ENCODE measurements at regions not wholly inside any gene's neighbourhood (a gene's known extent, or its start where the extent isn't known, plus 50 kb on each side); places are given as distances from the start of the nearest gene placed in this dataset.
"Not testable (repeated sequence)": the region's sequence is repeated elsewhere in the genome, so short reads cannot be mapped to it uniquely, and the experiment has no call there.

DNA sequence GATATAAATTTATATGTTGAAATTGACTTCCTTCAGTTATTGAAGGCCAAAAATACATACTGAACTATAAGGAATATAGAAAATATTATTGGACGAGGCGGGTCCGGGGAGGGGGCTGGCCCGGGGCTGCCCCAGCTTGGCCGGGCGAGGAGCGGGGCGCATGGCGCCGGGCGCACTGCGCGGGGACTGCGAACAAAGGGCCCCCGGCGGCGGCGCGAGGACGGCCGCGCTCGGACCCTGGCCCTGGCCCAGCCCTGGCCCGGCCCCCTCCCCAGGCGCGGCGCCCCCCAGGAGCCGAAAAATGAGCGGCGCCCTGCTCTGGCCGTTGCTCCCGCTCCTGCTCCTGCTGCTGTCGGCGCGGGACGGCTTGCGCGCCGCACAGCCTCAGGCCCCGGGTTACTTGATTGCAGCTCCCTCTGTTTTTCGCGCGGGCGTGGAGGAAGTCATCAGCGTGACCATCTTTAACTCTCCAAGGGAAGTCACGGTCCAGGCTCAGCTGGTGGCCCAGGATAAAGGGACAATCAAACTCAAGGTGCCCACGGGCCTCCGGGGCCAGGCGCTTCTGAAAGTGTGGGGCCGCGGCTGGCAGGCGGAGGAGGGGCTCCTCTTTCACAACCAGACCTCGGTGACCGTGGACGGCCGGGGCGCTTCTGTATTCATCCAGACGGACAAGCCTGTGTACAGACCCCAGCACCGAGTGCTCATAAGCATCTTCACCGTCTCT lies 1247.6 kb upstream of the PHF14 start:
- DNase-seq = not testable (repeated sequence)

GRCh38 chr7:9726811-9727210 lies 1246.9 kb upstream of the PHF14 start:
- not testable (repeated sequence) for DNase-seq

GRCh38 chr7:9727467-9727869 lies 1246.2 kb upstream of the PHF14 start:
- not testable (repeated sequence) for DNase-seq

GRCh38 chr7:9728014-9728657 lies 1245.5 kb upstream of the PHF14 start:
- DNase-seq = not testable (repeated sequence)

GRCh38 chr7:9752033-9752432 lies 1221.6 kb upstream of the PHF14 start:
- no peak for DNase-seq

DNA sequence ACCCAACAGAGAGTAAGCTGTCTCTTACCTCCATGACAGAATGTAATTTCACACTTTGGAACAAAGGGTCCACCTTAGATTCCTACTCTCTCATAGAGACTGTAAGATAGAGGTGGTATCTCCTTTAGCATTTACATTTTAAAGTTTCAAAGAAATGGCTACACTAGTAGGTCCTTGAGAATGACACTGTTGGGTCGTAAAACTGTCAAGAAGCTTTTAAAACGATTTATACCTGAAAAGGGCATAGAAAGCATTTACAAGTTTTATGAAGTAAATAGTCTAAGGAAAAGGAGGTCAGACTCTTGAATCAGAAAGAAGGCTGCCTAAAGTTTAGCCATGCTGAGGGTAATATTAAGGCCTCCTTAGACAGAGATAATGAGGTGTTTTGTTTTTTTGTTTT lies 1212.4 kb upstream of the PHF14 start:
- DNase-seq = no peak

DNA sequence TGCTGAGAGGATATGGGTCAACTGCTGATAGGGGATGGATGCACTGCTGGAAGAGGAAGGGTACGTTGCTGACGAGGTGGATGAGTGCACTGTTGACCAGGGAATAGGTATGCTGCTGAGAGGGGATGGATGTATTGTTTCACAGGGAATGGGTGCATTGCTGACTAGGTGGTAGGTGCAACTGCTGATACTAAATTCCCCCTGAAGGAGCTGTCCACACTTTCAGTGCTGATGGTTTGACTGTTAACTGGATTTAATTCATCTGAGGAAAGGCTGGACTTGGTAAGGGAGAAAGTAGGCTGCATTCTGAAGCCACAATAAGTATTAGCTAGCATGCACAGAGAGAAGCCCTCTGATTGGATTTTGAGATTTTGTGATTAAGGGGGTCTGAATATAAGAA lies 1196.8 kb upstream of the PHF14 start:
- no peak for DNase-seq

- no peak for DNase-seq
Observed at GRCh38 chr7:9778367-9778766, 1195.3 kb upstream of the PHF14 start.

DNA sequence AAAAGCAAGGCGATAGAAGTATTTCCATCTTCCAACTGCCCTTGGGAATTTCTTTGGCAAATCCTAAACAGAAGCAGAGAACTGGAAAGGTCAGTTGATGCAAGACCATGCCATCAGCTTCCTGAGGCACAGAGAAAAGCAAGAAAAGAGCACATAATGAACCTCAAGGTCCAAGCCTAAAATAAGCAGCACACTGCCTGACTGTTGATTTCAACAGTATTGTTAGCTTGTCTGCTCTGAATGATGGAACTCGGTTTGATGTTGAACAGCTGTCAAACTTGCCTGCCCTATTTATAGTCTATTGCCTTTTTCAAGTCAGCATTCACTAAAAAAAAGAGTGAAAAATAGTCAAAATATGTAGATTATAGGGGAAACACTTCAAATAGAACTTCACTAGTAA lies 1192.0 kb upstream of the PHF14 start:
- DNase-seq = no peak

GRCh38 chr7:9782275-9782674 lies 1191.4 kb upstream of the PHF14 start:
- no peak for DNase-seq

GRCh38 chr7:9785211-9785610 lies 1188.5 kb upstream of the PHF14 start:
- no peak for DNase-seq

DNA sequence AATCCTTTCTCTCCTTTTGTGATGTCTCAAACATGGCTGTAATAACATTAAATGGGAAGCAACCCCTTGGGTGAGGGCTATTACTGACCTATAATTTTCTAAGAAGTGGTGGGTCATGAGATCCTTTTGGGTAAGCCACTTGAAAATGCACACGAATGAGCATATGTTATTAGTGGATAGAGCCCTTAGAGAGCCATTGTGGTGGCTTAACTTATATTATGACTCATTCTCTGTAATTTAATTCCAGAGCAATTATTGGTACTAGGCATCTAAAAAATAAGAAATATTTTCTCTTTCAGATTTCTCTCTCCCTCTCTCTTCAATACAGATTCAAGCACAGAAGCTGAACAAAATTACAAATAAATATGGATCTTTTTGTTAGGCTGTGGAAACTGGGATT lies 1177.4 kb upstream of the PHF14 start:
- DNase-seq = no peak

GRCh38 chr7:9822458-9823290 lies 1151.0 kb upstream of the PHF14 start:
- no peak for DNase-seq

DNA sequence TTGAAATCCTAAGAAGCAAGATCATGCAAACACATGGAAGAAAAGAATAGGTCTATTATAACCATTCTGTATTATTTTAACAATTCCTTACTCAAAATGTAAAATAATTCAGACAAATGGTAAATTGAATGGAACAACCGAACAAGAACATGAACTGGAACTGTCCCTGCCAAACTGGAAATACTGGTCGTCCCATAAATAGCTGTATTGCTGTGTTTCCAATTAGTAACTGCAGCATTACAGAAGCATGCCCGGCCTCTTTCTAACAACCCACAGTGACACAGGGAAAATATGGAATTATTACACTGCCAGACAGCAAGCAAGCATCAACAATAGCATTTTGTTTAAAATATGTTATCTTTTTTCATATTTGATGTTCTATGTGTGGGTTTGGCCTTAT lies 1138.5 kb upstream of the PHF14 start:
- no peak for DNase-seq

GRCh38 chr7:9836671-9837070 lies 1137.0 kb upstream of the PHF14 start:
- no peak for DNase-seq

DNA sequence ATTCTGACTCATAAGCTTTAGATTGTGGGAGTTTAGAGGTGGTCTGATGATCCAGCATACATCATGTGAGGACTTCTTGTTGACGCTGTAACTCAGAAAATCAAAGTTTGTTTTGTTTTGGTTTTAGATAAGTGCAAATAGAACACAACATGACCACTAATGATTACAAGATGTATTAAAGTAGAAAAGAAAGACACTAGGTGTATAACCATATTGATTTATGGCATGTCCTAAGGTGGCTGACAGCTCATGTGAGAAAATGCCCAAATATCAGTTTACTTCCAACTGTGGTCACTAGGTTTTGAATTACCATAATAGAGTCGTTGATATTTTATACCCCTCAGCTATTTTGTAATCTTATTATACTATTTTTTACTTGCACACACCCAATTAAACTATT lies 1131.4 kb upstream of the PHF14 start:
- DNase-seq = no peak

- no peak for DNase-seq
Observed at GRCh38 chr7:9846902-9847301, 1126.8 kb upstream of the PHF14 start.

GRCh38 chr7:9854605-9855004 lies 1119.1 kb upstream of the PHF14 start:
- no peak for DNase-seq

- DNase-seq = no peak
Observed at GRCh38 chr7:9856668-9857067, 1117.0 kb upstream of the PHF14 start.

DNA sequence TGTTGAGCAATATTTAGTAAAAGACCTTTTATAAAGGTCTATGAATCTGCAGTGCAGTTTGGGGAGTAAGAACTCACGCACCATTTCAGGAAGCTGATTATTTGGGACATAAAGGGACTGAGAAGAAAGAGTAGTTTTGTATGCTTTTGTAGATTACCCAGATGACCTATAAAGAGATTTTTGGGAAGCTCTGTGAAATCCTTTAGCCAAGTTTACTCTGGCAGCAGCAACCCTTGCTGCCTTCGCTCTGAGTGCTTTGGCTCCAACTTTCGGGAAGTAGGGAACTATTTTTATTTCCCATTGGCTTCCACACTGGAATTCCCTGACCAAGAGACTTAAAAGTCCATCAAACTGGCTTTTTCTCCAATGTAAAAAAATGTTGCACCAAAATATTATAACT lies 1110.1 kb upstream of the PHF14 start:
- DNase-seq = no peak

DNA sequence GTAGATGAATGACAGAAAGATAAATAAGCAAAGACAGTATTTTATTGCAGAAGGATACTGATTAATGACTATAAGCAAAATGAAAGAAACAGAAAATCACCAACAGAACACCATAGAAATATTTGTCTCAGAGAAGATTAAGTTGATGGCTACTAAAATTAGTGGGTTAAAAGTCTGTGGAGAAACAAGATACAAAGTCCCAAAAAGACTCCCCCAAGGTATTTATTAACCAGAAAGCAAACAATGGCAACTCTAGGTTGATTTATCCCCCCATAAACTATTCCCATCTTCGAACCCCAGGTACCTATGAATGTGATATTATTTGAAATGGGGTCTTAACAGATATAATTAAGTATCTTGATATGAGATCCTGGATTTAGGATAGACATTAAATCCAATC lies 1104.5 kb upstream of the PHF14 start:
- DNase-seq = no peak

GRCh38 chr7:9869566-9869965 lies 1104.1 kb upstream of the PHF14 start:
- DNase-seq = no peak

DNA sequence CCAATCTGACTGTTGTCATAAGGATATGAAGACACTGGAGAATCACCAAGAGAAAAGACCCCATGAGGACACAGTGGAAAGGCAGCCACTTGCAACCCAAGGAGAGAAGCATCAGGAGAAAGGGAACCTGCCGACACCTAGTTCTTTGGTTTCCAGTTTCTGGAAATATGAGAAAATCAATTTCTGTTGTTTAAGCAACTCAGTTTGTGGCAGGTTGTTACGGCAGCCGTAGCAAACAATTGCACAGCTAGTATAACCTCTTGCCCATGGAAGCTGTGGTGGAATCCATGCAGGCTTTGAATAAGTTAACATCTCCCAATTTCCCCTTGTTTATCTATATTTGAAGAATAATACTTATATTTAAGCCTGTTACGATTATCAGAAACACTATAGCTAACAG lies 1103.0 kb upstream of the PHF14 start:
- no peak for DNase-seq

GRCh38 chr7:9874182-9874581 lies 1099.5 kb upstream of the PHF14 start:
- DNase-seq = no peak
